ENCODE measurements at regions not wholly inside any gene's neighbourhood (a gene's known extent, or its start where the extent isn't known, plus 50 kb on each side); places are given as distances from the start of the nearest gene placed in this dataset.

- DNase-seq: no peak
Measured at GRCh38 chr15:77860071-77860691, 217.3 kb downstream of the TBC1D2B start.

DNA sequence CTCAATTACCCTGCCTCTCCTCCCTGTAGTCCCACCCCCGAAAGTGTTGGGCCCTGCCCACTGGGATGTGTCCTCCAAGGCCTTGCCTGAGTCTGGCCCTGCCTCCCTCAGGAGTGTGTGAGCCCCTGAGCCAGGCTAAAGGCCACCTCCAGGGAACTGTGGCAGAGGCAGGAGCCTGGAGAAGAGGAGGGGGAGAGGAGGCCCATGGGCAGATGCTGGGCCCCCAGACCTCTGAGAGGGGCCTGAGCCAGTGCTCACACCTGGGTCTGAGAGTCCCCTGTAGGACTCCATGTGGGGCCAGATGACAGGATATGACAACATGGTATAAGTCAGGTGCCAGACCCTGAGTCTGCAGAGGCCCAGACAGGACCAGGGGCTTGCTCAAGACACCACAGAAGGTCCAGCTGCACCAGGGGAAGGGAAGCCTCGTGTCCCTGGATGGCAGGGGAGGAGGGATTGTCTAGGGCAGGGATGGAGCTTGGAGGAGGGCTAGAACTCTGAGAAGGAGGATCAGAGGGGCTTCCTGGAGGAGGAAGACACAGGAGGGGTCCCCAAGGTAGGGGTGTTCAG, 217.9 kb downstream of the TBC1D2B start:
- DNase-seq: no peak

DNA sequence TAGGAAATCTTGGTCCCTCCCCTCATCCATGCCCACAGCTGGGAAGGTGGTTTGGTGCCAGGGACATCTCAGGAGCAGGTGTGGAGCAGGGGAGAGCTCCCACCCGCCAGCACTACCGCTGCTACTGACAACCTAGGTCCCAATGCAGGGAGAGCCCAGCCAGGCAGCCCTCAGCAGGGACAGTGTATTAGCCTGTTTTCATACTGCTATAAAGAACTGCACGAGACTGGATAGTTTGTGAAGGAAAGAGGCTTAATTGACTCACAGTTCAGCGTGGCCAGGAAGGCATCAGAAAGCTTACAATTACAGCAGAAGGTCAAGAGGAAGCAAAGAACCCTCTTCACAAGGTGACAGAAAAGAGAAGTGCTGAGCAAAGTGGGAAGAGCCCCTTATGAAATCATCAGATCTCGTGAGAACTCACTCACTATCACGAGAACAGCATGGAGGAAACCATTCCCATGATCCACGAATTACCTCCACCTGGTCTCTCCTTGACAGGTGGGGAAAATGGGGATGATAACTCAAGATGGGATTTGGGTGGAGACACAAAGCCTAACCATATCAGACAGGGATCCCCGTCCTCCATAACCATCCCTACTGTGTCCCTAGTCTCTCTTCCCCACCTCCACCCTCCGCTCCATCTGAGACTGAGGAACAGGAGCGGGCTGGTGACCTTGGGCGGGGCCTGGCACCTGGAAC, 218.6 kb downstream of the TBC1D2B start:
- DNase-seq: no peak

DNA sequence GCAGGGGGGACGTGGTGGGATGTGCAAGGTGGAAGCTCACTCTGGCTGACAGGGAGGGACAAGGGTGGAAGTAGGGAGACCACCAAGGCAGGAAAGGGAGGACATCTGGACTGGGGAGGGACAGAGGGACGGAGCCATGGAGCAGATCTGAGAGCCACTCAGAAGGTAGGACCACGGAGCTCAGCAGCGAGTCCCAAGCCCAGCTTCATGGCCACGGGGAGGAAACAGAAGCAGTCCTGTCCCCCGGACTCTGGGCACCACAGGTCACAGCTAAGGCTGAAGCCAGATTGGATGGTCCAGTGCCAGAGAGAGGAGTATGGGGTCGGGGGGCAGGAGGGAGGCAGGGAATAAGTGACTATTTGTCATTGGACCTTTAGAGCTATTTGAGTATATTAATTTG, 220.1 kb downstream of the TBC1D2B start:
- no peak for DNase-seq

DNA sequence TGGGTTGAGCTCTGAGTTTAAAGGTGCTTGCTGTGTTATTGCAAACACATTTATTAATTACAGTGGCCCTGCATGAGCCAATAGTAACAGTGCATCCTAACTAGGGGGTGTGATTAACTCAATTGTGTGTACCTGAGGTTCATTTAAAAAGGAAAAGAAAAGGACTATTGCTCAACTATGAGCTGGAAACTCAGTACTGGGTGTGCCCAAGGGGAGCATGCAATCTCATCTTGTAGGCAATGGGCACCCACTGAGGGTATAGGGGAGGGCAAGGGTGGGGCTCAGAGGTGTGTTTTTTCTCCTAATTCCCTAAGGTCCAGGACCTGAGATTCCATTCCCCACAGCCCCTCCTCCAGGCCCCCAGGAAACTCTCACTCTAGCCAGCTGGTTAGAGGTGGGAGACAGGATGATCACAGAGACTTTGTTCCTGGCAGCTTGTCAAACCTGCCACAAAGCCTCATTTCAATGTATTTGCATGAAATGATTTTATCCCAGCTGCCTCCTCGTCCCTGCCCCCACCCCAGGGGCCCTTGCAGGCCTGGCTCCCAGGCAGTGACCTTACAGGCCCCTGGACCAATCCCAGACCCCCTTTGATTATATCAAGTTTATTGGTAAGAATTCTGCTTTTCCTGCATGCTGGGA, 220.7 kb downstream of the TBC1D2B start:
- no peak for DNase-seq

- DNase-seq: no peak
Measured at GRCh38 chr15:77855871-77856270, 221.6 kb downstream of the TBC1D2B start.

DNA sequence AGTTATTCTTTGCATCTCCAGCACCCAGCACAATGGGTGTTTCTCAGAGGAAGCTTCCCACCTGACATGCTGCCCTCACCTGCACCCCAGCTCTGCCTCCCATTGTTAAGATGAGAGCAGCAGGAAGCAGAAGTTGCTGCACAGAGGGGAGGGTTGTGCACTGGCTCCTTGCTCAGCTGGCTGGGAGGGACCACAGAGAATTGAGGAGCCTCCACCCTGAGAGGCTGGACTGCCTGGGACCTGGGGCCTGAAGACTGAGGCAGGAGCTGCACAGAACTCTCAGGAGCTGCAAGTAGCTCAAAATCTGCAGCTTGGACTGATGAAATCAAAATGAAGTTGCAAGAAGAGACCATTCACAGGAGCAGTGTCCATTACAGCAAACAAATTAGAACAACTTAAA, 222.3 kb upstream of the LINGO1 start:
- DNase-seq: no peak

DNA sequence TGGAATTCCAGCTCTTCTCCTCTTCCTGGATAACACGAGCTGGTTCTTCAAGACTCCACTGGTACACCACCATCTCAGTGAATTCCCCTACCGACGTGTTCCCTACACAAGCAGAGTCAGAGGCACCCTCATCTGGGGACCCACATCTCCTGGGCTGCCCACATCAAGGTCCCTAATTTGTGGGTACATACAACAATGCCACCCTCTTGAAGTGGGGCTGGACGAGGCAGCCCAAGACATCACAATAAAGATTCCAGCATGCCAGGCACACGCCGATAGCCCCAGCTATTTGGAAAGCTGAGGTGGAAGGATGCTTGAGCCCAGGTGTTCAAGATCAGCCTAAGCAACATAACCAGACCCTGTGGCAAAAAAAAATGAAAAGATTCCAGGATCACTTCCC, 221.2 kb upstream of the LINGO1 start:
- no peak for DNase-seq

GRCh38 chr15:77853008-77853328, 220.3 kb upstream of the LINGO1 start:
- DNase-seq: no peak

DNA sequence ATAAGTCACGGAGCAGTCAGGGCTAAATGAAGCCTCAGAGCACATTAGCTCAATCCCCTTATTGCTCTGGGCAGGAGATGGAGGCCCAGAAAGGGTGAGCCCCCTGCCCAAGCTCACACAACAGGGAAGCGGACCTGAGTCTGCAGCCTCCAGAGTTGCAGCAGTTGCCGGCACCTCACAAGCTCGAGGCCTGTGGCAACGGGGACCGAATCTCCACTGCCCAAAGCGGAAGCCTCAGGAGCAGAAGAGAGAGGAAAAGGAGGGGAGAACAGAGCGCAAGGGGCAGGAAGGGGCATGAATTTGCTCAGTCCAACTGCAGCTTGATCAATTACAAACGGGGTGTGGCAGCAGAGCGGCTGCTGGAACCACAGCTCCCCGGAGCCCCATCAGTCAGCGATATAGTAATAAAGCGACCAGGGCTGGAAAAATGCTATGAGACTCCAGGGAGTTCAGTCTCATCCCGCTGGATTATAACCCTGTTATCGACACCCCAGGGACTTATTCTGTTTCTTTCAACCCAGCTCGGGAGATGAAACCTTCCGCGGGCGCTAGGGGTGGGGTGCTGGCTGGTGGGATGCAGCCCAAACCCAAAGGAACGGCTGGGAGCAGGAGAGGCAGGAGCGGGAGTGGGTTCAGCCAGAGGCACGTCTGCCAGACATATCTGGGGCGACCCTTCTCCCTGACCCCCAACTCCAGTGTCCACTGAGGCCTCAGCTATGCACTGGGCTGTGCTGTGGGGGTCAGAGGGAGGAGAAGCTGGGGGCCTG, 219.7 kb upstream of the LINGO1 start:
- no peak for DNase-seq

DNA sequence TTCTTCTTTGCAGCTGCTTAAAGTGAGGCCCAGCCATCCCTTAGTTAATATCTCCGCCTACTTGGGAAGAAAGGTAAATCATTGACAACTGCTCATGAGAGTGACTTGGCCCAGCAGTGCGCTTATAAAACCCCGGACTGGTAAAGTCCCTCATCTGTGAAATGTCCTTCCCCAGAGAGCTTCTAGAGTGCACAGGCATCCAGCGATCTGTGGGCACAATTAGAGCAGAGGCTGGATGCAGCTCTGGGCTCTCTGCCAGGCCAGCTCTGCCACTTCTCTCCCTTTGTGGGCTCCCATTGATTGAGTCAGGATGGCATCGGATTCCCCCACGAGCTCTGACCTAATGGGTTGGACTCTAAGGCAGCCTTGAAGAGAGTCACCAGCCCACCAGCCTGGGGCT, 219.0 kb upstream of the LINGO1 start:
- no peak for DNase-seq

DNA sequence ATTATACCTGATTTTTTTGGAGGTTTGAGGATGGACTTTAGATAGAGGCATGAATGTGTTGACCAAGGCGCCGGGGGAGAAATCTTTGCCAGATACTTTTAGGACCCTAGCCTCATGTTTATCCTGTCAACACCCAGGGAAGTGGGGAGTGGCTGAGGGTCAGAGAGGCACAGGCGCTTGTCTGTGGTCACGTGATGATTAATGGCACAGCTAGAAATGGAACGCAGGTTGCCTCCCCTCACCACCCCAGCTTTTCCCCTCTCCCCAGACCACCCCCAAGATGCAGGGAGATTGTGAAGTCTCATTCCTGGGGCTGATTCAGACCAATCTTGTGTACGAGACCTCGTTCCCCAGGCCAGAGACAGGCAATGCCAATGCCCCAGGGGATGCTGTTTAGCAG, 218.4 kb upstream of the LINGO1 start:
- no peak for DNase-seq

DNA sequence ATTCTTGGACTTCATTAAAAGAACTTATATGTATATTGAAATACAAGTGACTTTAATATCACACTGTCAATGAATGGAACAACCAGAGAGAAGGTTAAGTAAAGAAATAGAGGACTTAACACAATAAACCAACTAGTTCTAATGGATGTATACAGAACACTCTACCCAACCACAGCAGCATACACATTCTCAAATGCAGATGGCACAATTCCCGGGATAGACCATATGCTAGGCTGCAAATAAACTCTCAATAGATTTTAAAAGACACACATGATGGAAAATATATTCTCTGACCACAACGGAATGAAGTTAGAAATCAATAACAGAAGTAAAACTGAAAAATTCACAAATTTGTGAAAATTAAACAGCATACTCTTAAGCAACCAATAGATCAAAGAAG, 214.3 kb upstream of the LINGO1 start:
- no peak for DNase-seq

DNA sequence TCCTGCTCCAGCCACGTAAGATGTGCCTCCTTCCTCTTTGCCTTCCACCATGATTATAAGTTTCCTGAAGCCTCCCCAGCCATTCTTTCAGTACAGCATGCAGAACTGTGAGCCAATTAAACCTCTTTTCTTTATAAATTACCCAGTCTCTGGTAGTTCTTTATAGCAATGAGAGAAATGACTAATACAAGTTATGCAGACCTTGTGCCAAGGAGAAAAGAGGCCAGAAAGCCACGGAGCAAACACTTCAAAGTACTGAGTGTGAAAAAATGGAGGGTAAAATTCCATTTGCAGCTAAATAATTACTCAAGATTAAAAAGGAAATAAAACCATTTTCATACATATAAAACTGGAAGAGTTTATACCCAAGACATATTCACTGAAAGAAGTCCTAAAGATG, 213.6 kb upstream of the LINGO1 start:
- DNase-seq: no peak

DNA sequence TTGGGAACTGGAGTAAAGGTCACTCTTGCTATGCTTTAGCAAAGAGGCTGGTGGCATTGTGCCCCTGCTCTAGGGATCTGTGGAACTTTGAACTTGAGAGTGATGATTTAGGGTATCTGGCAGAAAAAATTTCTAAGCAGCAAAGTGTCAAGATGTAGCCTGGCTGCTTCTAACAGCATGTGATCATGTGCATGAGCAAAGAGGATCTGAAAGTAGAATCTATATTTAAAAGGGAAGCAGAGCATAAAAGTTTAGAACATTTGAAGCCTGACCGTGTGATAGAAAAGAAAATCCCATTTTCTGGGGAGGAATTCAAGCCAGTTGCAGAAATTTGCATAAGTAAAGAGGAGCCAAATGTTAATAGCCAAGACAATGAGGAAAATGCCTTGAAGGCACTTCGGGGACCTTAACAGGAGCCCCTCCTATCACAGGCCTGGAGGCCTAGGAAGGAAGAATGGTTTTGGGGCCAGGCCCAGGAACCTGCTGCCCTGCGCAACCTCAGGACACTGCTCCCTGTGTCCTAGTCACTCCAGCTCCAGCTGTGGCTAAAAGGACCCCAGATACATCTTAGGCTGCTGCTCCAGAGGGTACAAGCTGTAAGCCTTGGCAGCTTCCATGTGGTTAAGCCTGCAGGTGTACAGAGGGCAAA, 212.2 kb upstream of the LINGO1 start:
- DNase-seq: no peak

- no peak for DNase-seq
Measured at GRCh38 chr15:77843546-77843945, 210.8 kb upstream of the LINGO1 start.

GRCh38 chr15:77840991-77841775, 208.5 kb upstream of the LINGO1 start:
- no peak for DNase-seq

GRCh38 chr15:77839970-77840905, 207.5 kb upstream of the LINGO1 start:
- DNase-seq: no peak

DNA sequence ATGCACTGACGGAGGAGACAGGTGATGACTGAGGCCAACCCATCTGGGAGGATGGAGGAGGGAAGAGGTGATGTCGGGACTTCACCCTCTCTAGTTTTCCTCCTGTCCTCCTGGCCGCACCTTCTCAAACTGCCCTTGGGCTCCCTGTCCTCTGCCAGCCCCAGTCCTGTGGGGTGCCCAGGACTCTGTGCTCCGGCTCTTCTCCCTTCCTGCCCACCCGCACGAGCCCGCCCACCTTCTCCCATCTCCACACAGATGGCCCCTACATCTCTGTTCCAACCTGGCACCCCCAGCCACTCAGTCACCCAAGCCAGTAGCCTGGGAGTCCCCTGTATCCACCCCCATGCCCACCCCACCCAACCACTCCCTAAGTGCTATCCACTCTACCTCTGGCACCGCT, 206.7 kb upstream of the LINGO1 start:
- no peak for DNase-seq

DNA sequence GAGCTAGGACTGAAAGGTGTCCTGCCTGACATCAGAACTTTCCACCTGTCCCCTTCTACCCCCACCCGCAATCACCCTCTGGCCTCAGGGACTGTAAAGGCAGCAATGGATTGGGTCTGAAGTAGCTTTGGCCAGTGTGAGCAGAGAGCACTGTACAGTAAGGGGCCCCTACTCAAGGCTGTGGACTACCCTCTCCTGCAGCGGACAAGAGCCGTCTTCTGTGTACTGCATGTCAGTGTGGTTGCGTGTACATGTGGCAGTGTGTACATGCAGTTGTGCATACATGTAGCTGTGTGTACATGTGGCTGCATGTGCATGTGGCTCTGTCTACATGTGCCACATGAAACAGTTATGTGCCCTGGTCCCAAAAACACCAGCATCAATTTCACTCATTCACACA, 205.9 kb upstream of the LINGO1 start:
- DNase-seq: no peak

DNA sequence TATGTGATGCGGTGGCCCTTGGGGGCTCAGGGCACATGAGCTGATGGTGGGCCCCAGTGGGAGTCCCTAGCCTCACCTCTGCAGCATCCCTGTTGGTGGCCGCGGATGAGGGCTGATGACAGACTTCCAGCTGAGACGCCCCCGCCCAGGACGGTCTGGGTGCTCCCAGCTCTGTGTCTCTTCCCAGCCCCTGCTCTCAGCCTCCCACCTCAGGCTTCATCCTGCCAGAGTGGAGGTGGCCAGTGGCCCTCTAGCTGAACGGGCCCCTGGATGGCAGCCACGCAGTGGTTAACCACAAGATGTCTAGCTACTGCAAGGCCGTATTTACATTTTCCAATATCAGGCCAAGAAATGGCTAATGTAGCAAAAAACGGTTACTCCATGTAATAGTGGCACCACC, 205.3 kb upstream of the LINGO1 start:
- DNase-seq: no peak

Data from stimulated activated CD4-positive, alpha-beta T cell treated with anti-CD3 and anti-CD28 coated beads, Interleukin-4, amount 100 ng/mL, for 4 hours (primary cell).